ENCODE measurements at regions not wholly inside any gene's neighbourhood (a gene's known extent, or its start where the extent isn't known, plus 50 kb on each side); places are given as distances from the start of the nearest gene placed in this dataset.
"Not testable (repeated sequence)": the region's sequence is repeated elsewhere in the genome, so short reads cannot be mapped to it uniquely, and the experiment has no call there.

- no peak for DNase-seq
Measured at GRCh38 chr13:68628994-68629393, 1398.9 kb upstream of the PCDH9 start.

- DNase-seq = no peak
Measured at GRCh38 chr13:68627379-68627778, 1397.2 kb upstream of the PCDH9 start.

- DNase-seq = no peak
Measured at GRCh38 chr13:68616600-68617222, 1386.6 kb upstream of the PCDH9 start.

GRCh38 chr13:68609661-68610060, 1379.5 kb upstream of the PCDH9 start:
- DNase-seq = no peak

GRCh38 chr13:68608147-68608546, 1378.0 kb upstream of the PCDH9 start:
- no peak for DNase-seq

- DNase-seq = no peak
Measured at GRCh38 chr13:68597641-68598040, 1367.5 kb upstream of the PCDH9 start.

GRCh38 chr13:68588623-68589022, 1358.5 kb upstream of the PCDH9 start:
- DNase-seq = no peak

GRCh38 chr13:68584776-68585175, 1354.6 kb upstream of the PCDH9 start:
- no peak for DNase-seq

- DNase-seq = no peak
Measured at GRCh38 chr13:68574053-68574452, 1343.9 kb upstream of the PCDH9 start.

GRCh38 chr13:68551701-68552522, 1321.8 kb upstream of the PCDH9 start:
- no peak for DNase-seq

GRCh38 chr13:68550330-68550729, 1320.2 kb upstream of the PCDH9 start:
- no peak for DNase-seq

GRCh38 chr13:68540244-68540643, 1310.1 kb upstream of the PCDH9 start:
- DNase-seq = no peak

- DNase-seq = no peak
Measured at GRCh38 chr13:68535329-68535728, 1305.2 kb upstream of the PCDH9 start.

- DNase-seq = not testable (repeated sequence)
Measured at GRCh38 chr13:68527167-68527566, 1297.0 kb upstream of the PCDH9 start.

- DNase-seq = no peak
Measured at GRCh38 chr13:68523838-68524424, 1293.8 kb upstream of the PCDH9 start.

GRCh38 chr13:68522184-68522583, 1292.0 kb upstream of the PCDH9 start:
- no peak for DNase-seq

GRCh38 chr13:68509734-68510621, 1279.8 kb upstream of the PCDH9 start:
- no peak for DNase-seq

- no peak for DNase-seq
Measured at GRCh38 chr13:68506888-68507551, 1276.9 kb upstream of the PCDH9 start.

GRCh38 chr13:68490594-68490993, 1260.5 kb upstream of the PCDH9 start:
- DNase-seq = no peak

GRCh38 chr13:68481130-68481529, 1251.0 kb upstream of the PCDH9 start:
- no peak for DNase-seq

GRCh38 chr13:68473834-68474326, 1243.7 kb upstream of the PCDH9 start:
- DNase-seq = no peak

- DNase-seq = no peak
Measured at GRCh38 chr13:68467160-68467559, 1237.0 kb upstream of the PCDH9 start.

Data from skin of body (tissue), 1 donor.